ENCODE measurements at regions not wholly inside any gene's neighbourhood (a gene's known extent, or its start where the extent isn't known, plus 50 kb on each side); places are given as distances from the start of the nearest gene placed in this dataset.

GRCh38 chr5:58071566-58071965 lies 388.3 kb downstream of the PLK2 start:
- DNase-seq = peak in 6 of 51 donors; percentile 2 to 9 (median 4)

- no peak for DNase-seq
These were observed 390.0 kb downstream of the PLK2 start for GRCh38 chr5:58069846-58070245.

DNA sequence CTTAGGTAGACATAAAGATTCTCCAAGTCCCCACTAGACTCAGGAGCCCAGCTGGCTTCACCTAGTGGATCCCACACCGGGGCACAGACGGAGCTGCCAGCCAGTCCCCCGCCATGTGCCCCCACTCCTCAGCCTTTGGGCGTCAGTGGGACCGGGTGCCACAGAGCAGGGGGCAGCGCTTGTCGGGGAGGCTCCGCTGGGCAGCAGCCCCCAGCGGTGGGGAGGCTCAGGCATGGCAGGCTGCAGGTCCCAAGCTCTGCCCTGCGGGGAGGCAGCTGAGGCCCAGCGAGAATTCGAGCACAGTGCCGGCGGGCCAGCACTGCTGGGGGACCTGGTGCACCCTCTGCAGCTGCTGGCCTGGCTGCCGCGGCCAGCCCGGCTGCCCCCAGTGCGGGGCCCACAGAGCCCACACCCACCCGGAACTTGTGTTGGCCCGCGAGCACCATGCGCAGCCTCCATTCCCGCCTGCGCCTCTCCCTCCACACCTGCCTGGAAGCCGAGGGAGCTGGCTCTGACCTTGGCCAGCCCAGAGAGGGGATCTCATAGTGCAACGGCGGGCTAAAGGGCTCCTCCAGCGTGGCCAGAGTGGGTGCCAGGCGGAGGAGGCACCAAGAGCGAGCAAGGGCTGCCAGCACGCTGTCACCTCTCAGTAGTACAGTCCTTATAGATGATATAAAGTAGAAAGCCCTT lies 390.7 kb downstream of the PLK2 start:
- no peak for DNase-seq

DNA sequence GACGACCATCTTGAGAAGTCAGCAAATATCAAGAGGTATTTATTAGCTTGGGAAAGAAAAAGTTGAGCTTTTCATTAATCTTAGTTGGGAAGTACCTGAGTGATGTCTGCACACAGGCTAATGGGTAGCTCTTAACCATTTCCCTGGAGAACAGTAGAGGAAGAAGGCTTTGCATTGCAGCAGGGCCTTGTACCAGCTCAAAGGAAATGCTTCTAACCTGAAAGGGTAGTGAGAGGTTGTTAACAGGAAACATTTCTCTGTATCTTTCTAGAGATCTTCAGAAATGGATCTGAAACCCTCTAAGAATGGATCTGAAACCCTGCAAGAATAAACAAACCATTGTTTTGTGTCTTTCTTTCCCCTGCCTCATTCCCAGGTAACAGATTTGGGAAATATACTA lies 393.3 kb downstream of the PLK2 start:
- no peak for DNase-seq

DNA sequence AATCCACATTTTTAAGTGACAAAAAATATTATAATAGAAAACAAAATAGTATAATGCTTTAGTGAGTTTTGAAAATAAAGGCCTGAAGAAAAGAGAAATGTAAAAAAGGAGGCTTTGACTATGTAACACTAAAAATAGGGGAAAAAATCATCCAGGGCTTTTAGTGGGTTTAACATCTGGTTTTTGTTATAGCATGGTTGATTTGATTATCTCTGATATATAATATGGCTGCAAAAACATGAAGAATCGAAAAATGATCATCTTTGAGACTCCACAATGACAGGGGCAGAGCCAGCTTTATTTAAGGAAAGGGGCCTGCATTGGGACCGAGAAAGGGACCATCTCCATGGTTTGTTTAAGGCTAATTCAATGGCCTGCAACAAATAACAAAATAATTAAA lies 393.8 kb downstream of the PLK2 start:
- DNase-seq = no peak

- DNase-seq = no peak
These were observed 395.1 kb downstream of the PLK2 start for GRCh38 chr5:58064801-58065200.

DNA sequence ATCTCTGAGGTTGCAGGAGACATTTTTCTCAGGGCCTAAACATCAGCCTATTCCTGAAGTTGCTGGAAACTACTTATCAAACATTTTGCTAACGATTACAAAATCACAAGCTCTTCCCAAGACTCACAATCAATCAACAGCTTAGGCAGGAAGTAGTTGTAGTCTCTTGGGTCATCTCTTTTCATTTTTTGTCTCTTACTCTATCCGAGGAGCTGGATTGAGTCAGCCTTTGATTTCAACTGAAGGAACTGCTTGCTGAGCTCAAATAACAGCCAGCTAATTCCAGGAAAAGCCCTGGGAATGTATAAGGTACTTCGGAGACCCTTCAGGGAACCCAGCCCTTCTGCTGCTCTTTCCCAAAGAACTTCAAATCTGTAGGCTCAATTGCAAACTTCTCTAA lies 398.9 kb downstream of the PLK2 start:
- no peak for DNase-seq

GRCh38 chr5:58057324-58057723 lies 402.6 kb downstream of the PLK2 start:
- DNase-seq = no peak

- DNase-seq = no peak
These were observed 403.3 kb downstream of the PLK2 start for GRCh38 chr5:58056546-58056945.

- no peak for DNase-seq
These were observed 405.9 kb downstream of the PLK2 start for GRCh38 chr5:58054018-58054417.

DNA sequence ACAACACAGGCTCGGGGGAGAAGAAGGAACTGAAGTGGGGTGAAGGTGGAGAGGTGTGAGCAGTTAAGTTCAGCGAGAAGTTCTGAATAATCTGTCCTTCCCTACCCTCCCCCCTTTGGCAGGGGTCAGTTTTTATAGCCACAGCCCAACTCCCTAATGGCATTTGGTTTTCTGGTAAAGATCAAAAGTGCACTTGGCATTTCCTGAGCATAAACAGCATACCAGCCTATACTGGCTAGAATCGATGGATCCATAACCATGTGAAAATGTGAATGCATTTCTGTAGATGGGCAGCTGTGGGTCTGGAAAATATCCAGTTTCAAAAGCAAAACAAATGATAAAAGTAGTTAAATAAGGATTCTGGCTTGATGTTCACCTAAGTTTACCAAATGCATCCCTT lies 410.9 kb downstream of the PLK2 start:
- DNase-seq = no peak

- no peak for DNase-seq
These were observed 411.5 kb downstream of the PLK2 start for GRCh38 chr5:58048185-58048925.

- no peak for DNase-seq
These were observed 413.5 kb downstream of the PLK2 start for GRCh38 chr5:58046371-58046770.

DNA sequence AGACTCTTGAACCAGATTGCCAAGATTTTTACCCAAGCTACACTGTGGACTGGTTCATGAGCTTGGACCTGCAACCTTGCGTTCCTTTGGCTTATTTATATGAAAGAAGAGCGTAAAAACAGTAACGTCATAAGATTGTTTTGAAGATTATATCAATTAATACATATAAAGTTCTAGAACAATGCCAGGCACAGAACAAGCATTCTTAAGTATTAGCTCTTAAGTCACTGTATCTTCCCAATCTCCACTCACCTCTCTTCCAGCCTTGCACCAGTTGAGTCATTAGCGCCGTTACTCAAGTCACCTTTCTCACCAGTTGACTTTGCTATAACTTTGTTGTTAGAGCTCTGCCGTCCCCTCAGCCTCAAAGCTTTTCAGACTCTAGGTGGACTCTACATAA lies 415.7 kb downstream of the PLK2 start:
- DNase-seq = no peak

GRCh38 chr5:58043032-58043945 lies 416.6 kb downstream of the PLK2 start:
- no peak for DNase-seq

DNA sequence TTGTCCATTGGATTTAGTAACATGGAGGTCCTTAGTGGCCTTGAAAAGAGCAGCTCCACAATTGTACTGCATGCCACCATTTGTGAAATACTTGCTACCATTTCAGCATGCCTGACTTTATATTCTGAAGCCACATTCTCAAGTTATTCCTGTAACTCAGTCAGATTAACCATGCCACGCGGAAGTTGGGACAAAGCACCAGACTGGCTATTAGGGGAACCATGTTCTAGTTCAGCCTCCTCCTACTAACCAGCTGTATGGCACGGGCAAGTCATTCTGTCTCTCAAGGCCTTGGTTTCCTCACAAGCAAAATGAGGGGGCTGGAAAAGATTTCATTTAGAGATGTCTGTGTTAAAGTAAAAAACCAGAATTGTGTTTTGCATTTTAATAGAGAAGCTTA lies 418.0 kb downstream of the PLK2 start:
- peak in 1 of 51 donors; percentile 14 for DNase-seq

DNA sequence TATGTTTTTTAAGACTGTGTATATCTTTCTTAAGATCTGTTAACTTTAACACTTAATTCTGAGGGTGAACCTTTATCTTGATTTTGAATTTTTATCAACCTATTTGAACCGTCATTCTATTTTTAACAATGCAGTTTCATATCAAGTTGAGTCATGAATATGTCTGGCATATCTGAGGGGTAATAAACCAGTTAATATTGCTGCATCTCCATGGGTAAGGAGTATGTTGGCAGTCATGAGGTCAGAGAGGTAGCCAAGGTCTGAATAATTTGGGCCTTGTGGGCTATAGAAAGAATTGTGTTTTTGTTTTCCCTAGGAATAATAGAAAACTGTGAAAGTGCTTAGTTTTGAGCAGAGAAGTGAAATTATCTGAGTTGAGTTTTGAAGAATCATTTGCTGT lies 419.0 kb downstream of the PLK2 start:
- DNase-seq = no peak

- no peak for DNase-seq
These were observed 419.8 kb downstream of the PLK2 start for GRCh38 chr5:58040044-58040443.

DNA sequence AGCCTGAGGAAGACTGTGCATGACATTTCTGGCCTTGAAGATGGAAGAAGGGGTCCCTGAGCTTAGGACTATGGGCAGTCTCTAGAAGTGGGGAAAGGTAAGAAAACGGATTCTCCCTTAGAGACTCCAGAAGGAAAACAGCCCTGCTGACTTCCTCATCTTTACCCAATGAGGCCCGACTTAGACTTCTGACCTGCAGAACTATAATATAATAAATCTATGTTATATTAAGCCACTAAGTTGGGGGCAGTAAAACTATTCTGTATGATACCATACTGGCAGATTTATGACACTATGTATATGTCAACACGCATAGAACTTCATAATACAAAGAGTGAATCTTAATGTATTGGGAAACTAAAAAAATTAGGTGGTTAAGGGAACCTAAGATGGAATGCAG lies 422.0 kb downstream of the PLK2 start:
- no peak for DNase-seq

DNA sequence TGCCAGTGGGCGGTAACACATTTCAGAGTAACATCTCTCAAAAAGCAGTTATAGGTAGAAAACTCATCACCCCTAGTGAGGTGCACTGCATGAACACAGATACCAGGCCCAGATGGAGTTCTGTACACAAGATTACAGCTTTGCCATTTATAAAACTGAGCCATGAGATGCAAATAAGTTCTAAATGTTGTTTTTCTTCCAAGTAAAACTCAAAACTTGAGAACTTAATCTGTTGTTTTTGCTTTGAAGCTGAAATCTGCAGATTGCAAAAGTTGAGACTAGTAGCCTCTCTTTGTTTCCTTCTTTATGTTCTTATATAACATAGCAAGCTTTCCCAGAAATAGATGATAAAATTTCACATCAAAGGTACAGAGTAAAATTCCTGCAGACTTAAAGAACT lies 434.1 kb downstream of the PLK2 start:
- DNase-seq = no peak

DNA sequence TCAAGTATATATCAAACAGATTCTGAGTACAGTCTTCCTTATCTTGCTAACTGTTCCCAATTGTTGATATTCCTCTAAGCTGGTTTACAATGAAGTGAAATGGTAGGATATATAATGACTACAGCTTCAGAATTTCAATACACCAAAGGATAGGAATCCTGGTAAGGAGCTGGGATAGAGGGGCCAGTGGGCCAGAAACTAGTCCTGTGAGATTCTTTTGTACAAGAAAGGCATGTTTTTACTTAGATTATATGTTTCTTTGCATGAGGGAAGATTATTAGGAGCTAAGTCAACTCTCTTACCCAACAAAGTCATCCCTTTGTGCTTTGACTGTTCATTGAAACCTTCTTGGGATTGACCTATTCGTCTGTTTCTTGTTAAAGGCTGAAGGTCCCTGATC lies 435.7 kb downstream of the PLK2 start:
- no peak for DNase-seq

DNA sequence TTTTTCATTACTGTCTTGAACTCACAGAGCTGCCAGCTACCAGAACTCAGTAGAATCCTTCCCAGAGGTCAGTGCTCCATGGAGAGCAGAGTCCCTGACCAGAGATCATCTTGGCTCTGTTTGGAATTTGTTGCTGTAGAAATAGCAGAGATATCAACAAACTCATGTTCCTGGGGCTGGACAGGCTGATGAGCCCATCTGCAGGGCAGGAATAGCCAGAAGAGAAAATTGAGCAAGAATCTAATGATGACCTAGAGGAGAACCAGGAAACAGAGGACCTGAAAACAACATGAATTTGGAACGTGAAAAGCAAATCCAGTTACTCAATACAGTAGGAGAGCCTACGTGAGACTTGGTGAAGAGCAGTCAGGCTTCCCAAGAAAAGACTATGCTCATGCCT lies 437.8 kb downstream of the PLK2 start:
- DNase-seq = no peak

All from hypothalamus (tissue), 51 donors.